DOHH2 (cell line): ENCODE measurements at regions not wholly inside any gene's neighbourhood (a gene's known extent, or its start where the extent isn't known, plus 50 kb on each side); places are given as distances from the start of the nearest gene placed in this dataset.

Source experiments
- H3F3A ChIP-seq: fragments of 200-600 bp; sonication (generic), shearing (Covaris generic); 2 replicates; pipeline ENCODE4 v1.6.0; 2016; ENCODE audit warnings: antibody characterized with exemption, mild to moderate bottlenecking; ENCODE audit not compliant: control insufficient read depth, insufficient read depth
- H3K27ac ChIP-seq: fragments of 200-600 bp; sonication (generic); 2 replicates; pipeline ENCODE4 v1.5.1; 2014; ENCODE audit warnings: low read depth, mild to moderate bottlenecking, low read length, moderate library complexity
- H3K27me3 ChIP-seq: fragments of 200-600 bp; sonication (generic); 2 replicates; pipeline ENCODE4 v1.6.1; 2014; ENCODE audit warnings: mild to moderate bottlenecking, low read length, mixed read lengths; ENCODE audit not compliant: control insufficient read depth
- H3K36me3 ChIP-seq: fragments of 200-600 bp; sonication (generic); 2 replicates; pipeline ENCODE4 v1.6.1; 2014; ENCODE audit warnings: mild to moderate bottlenecking, low read length, moderate library complexity, mixed read lengths; ENCODE audit not compliant: control insufficient read depth
- H3K4me1 ChIP-seq: fragments of 200-600 bp; sonication (generic); 2 replicates; pipeline ENCODE4 v1.6.1; 2014; ENCODE audit warnings: mild to moderate bottlenecking, low read length, mixed read lengths; ENCODE audit not compliant: control insufficient read depth
- H3K4me2 ChIP-seq: fragments of 200-600 bp; sonication (generic); 2 replicates; pipeline ENCODE4 v1.6.0; 2014; ENCODE audit warnings: mild to moderate bottlenecking, low read length, moderate library complexity
- H3K4me3 ChIP-seq: fragments of 200-600 bp; sonication (generic); 2 replicates; pipeline ENCODE4 v1.5.1; 2014; ENCODE audit warnings: mild to moderate bottlenecking, low read length, mixed read lengths
- H3K79me2 ChIP-seq: fragments of 200-600 bp; sonication (generic); 2 replicates; pipeline ENCODE4 v1.6.1; 2014; ENCODE audit warnings: mild to moderate bottlenecking, low read length, mixed read lengths; ENCODE audit not compliant: control insufficient read depth
- H3K9me2 ChIP-seq: fragments of 200-600 bp; sonication (generic); replicated peaks from 2 replicates; pipeline ENCODE4 v1.6.1; 2014; ENCODE audit warnings: mild to moderate bottlenecking, low read length, mixed read lengths; ENCODE audit not compliant: control insufficient read depth
- H3K9me3 ChIP-seq: fragments of 200-600 bp; sonication (generic); 2 replicates; pipeline ENCODE4 v1.6.1; 2014; ENCODE audit warnings: antibody characterized with exemption, low read length, mixed read lengths; ENCODE audit not compliant: control insufficient read depth, insufficient read depth
- H4K20me1 ChIP-seq: fragments of 200-600 bp; sonication (generic); 2 replicates; pipeline ENCODE4 v1.6.0; 2014; ENCODE audit warnings: low read depth, mild to moderate bottlenecking, antibody characterized with exemption, low read length, moderate library complexity; ENCODE audit not compliant: control insufficient read depth, insufficient read depth
- EZH2phosphoT487 ChIP-seq: fragments of 200-600 bp; sonication (generic); IDR thresholded peaks from 2 replicates; pipeline ENCODE4 v1.6.1; 2017; ENCODE audit warnings: borderline replicate concordance, mild to moderate bottlenecking, antibody characterized with exemption, low read length, moderate library complexity, mixed read lengths
- TF ChIP-seq, protein P1 (sequence below): fragments of 200-600 bp; sonication (generic); IDR thresholded peaks from one replicate; pipeline ENCODE4 v1.5.1; 2014; ENCODE audit warnings: antibody characterized with exemption, mild to moderate bottlenecking, low read depth, low read length; ENCODE audit not compliant: poor library complexity, severe bottlenecking

DNA sequence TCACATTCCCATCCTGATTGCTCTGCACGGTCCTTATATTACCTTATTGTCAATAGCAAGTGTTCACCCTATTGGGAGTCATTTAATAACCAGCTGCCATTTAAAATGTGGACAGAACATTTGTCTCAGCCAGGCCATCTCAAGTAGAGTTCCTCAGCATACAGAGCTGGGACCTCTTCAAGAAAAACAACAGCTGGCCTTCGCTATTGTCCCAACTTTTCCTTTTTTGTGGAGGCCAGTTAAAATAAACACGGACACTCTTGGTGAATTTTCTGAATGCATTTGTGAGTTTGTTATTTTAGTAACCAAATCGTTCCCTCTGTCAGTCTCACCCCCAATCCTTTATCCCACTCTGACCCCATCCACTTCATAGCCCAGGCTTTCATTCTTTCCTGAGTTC is 395.3 kb upstream of the PITX2 start:
- no peak for TF ChIP-seq EZH2phosphoT487
- TF ChIP-seq, protein P1, sequence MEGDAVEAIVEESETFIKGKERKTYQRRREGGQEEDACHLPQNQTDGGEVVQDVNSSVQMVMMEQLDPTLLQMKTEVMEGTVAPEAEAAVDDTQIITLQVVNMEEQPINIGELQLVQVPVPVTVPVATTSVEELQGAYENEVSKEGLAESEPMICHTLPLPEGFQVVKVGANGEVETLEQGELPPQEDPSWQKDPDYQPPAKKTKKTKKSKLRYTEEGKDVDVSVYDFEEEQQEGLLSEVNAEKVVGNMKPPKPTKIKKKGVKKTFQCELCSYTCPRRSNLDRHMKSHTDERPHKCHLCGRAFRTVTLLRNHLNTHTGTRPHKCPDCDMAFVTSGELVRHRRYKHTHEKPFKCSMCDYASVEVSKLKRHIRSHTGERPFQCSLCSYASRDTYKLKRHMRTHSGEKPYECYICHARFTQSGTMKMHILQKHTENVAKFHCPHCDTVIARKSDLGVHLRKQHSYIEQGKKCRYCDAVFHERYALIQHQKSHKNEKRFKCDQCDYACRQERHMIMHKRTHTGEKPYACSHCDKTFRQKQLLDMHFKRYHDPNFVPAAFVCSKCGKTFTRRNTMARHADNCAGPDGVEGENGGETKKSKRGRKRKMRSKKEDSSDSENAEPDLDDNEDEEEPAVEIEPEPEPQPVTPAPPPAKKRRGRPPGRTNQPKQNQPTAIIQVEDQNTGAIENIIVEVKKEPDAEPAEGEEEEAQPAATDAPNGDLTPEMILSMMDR, result no peak
- Histone ChIP-seq H3K9me3 (no peaks in the 10 kb centered on the region), H3K4me1 (no peaks in the 10 kb centered on the region), H4K20me1 (no peaks in the 10 kb centered on the region), H3K79me2 (no peaks in the 10 kb centered on the region), H3K4me3 (no peak overlapping the region), H3K36me3 (no peaks in the 10 kb centered on the region), H3K4me2 (no peak overlapping the region), H3K27me3 (no peaks in the 10 kb centered on the region), H3K27ac (no peak overlapping the region), H3F3A (no peaks in the 10 kb centered on the region), H3K9me2 (no peaks in the 10 kb centered on the region)

DNA sequence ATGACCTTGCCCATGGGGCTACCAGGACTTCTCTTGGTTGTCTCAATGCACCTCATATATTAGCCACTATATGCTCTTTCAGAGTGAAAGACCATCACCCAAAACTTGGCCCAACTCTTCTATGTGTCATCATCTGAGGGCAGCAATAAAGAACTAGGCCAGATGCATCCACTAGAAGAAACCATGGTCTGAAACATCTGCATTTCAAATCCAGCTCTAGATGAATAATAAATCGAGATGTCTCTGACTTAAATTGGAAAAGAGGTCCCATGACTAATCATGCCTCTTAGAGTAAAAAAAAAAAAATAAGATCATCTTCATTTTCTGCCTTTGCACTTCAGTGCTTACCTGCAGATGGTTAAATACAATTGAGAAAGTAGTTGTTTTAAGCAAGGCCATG is 397.6 kb upstream of the PITX2 start:
- Histone ChIP-seq H3K4me1 (no peaks in the 10 kb centered on the region), H4K20me1 (no peaks in the 10 kb centered on the region), H3K9me2 (no peaks in the 10 kb centered on the region), H3K79me2 (no peaks in the 10 kb centered on the region), H3K4me3 (no peak overlapping the region), H3F3A (no peaks in the 10 kb centered on the region), H3K36me3 (no peaks in the 10 kb centered on the region), H3K4me2 (no peak overlapping the region), H3K27ac (no peak overlapping the region), H3K27me3 (no peaks in the 10 kb centered on the region), H3K9me3 (no peaks in the 10 kb centered on the region)
- TF ChIP-seq EZH2phosphoT487, result no peak
- TF ChIP-seq, protein P1, result no peak

DNA sequence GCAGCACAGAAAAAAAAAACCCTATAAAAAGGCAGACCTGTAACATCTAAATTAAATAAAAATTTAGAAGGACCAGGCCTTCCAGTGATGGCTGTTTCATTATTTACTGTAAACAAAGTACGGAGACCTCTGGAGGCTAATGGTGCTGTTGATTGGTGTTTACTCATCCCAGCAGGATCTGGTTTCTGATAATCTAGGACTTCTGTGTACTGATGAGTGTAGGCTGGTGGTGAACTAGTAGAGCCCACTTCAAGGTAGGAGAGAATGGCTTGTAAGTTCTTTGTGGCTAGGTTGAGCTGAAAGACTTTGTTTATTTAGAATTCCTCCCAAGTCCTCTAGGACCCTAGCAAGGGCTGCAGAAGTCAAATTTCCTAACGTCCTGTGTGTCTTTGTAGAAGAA is 398.1 kb upstream of the PITX2 start:
- Histone ChIP-seq H3K9me3 (no peaks in the 10 kb centered on the region), H3K27me3 (no peaks in the 10 kb centered on the region), H3K9me2 (no peaks in the 10 kb centered on the region), H3F3A (no peaks in the 10 kb centered on the region), H4K20me1 (no peaks in the 10 kb centered on the region), H3K4me3 (no peak overlapping the region), H3K36me3 (no peaks in the 10 kb centered on the region), H3K27ac (no peak overlapping the region), H3K4me1 (no peaks in the 10 kb centered on the region), H3K4me2 (no peak overlapping the region), H3K79me2 (no peaks in the 10 kb centered on the region)
- TF ChIP-seq EZH2phosphoT487, result no peak
- TF ChIP-seq, protein P1, result no peak

DNA sequence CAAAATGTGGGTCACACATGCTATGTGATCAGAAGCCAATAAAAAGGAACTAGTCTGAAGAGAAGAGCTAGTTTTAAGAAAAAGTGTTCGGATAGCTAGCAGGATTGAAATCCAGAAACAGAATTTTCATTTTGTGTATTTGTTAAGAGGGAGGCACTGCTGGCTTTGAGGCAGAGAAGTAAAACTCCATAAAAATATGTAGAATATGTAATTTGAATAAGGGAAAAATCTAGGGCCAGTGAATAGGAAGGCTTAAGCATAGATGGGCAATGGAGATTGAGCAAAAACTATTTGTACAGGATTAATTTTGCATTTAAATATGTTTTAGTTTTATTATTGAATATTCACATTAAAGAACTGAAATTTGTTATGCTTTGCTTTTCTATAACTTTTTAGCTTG is 399.9 kb upstream of the PITX2 start:
- Histone ChIP-seq H4K20me1 (no peaks in the 10 kb centered on the region), H3K4me2 (no peak overlapping the region), H3K4me1 (no peaks in the 10 kb centered on the region), H3K27ac (no peak overlapping the region), H3K9me2 (no peaks in the 10 kb centered on the region), H3F3A (no peaks in the 10 kb centered on the region), H3K79me2 (no peaks in the 10 kb centered on the region), H3K36me3 (no peaks in the 10 kb centered on the region), H3K9me3 (no peaks in the 10 kb centered on the region), H3K4me3 (no peak overlapping the region), H3K27me3 (no peaks in the 10 kb centered on the region)
- TF ChIP-seq, protein P1, result no peak
- TF ChIP-seq EZH2phosphoT487, result no peak
